Body of pancreas (tissue), 4 donors: ENCODE measurements at regions not wholly inside any gene's neighbourhood (a gene's known extent, or its start where the extent isn't known, plus 50 kb on each side); places are given as distances from the start of the nearest gene placed in this dataset.

Experiments
- POLR2A ChIP-seq, 3 donors: fragments of 450-650 bp; IDR thresholded peaks; one replicate each; pipeline ENCODE4 v1.6.1; 2016; ENCODE audit warnings: antibody characterized with exemption in 3 of 3, mild to moderate bottlenecking in 2 of 3
- TF ChIP-seq, protein P1 (sequence below), 7 experiments: fragments of 450-650 bp in 4 of 7; fragments of 200-600 bp in 3 of 7; sonication (generic) in 3 of 7; IDR thresholded peaks; one replicate each; pipeline ENCODE4 v1.5.1; 2016 to 2019; ENCODE audit warnings: antibody characterized with exemption in 7 of 7

DNA sequence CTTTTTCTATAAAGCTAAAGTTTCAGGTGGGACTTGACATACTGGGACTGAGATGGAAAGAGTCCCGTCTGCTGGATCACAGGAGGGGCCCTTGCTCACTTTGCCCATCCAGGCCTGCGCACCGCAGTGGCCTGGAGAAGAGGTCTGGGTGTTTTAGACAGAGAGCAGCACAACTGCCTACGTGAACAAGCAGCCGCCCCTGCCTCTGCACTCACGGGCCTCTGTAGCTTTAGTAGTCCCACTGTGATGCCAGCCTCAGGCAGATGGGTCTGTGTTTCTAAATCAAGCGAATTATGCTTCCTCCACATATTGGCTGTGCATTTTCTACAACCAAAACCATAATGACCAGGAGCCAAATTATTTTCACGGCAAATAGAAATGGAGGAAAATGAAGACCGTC, 184.8 kb upstream of the FOXQ1 start:
- TF ChIP-seq, protein P1, sequence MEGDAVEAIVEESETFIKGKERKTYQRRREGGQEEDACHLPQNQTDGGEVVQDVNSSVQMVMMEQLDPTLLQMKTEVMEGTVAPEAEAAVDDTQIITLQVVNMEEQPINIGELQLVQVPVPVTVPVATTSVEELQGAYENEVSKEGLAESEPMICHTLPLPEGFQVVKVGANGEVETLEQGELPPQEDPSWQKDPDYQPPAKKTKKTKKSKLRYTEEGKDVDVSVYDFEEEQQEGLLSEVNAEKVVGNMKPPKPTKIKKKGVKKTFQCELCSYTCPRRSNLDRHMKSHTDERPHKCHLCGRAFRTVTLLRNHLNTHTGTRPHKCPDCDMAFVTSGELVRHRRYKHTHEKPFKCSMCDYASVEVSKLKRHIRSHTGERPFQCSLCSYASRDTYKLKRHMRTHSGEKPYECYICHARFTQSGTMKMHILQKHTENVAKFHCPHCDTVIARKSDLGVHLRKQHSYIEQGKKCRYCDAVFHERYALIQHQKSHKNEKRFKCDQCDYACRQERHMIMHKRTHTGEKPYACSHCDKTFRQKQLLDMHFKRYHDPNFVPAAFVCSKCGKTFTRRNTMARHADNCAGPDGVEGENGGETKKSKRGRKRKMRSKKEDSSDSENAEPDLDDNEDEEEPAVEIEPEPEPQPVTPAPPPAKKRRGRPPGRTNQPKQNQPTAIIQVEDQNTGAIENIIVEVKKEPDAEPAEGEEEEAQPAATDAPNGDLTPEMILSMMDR (IDR thresholded peaks at IDR 0.05) = no peak
- no peak for TF ChIP-seq POLR2A (IDR thresholded peaks at IDR 0.05)
